ENCODE measurements at regions not wholly inside any gene's neighbourhood (a gene's known extent, or its start where the extent isn't known, plus 50 kb on each side); places are given as distances from the start of the nearest gene placed in this dataset.

GRCh38 chr3:86221601-86222000 is 769.3 kb downstream of the VGLL3 start:
- H3K27ac Mint-ChIP-seq = no peak overlapping the region
- peaks cover 0 to 2% of the 10 kb centered on the region in 2 donors for H3K36me3 Mint-ChIP-seq (ENCODE audit: insufficient read depth in 2 of 2)
- ATAC-seq (replicated peaks in 1 of 2) = no peak
- H3K4me1 Mint-ChIP-seq (ENCODE audit: low read depth) = no peaks in the 10 kb centered on the region
- DNase-seq = no peak
- H3K4me3 Mint-ChIP-seq = no peak overlapping the region
- no peaks in the 10 kb centered on the region for H3K27me3 Mint-ChIP-seq (ENCODE audit: low read depth)
- peaks cover 2 to 3% of the 10 kb centered on the region in 2 donors for H3K9me3 Mint-ChIP-seq

GRCh38 chr3:86208772-86209171 is 782.2 kb downstream of the VGLL3 start:
- no peaks in the 10 kb centered on the region for H3K27me3 Mint-ChIP-seq (ENCODE audit: low read depth)
- DNase-seq (no peak), ATAC-seq (replicated peaks in 1 of 2) (no peak)
- H3K27ac Mint-ChIP-seq = no peak overlapping the region
- no peaks in the 10 kb centered on the region for H3K36me3 Mint-ChIP-seq (ENCODE audit: insufficient read depth in 2 of 2)
- H3K4me1 Mint-ChIP-seq (ENCODE audit: low read depth) = no peaks in the 10 kb centered on the region
- H3K9me3 Mint-ChIP-seq = peaks cover 3 to 5% of the 10 kb centered on the region in 2 donors
- no peak overlapping the region for H3K4me3 Mint-ChIP-seq

DNA sequence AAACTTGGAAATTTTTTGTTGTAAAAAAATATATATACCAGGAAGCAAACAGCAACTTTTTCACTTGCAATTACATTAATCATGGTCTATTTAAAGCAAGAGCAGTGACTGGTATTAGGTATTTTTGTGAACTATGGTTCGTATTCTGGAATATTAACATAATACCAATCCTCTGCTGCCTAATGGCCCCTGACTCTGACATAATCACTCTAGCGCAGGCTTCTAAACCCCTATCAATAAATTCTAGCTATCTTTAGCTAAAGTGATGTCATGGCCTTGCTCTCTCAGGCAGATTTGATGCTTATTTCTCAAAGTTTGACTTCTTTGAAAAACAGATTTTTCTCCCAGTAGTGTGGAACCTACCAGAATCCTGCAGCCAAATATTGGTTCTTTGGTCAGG is 808.3 kb downstream of the VGLL3 start:
- DNase-seq (no peak), ATAC-seq (replicated peaks in 1 of 2) (no peak)
- Mint-ChIP-seq H3K9me3 (peaks cover 5 to 15% of the 10 kb centered on the region in 2 donors), H3K4me3 (no peak overlapping the region), H3K27ac (no peak overlapping the region), H3K36me3 (ENCODE audit: insufficient read depth in 2 of 2) (peaks cover 0 to 6% of the 10 kb centered on the region in 2 donors), H3K4me1 (ENCODE audit: low read depth) (no peaks in the 10 kb centered on the region), H3K27me3 (ENCODE audit: low read depth) (no peaks in the 10 kb centered on the region)

DNA sequence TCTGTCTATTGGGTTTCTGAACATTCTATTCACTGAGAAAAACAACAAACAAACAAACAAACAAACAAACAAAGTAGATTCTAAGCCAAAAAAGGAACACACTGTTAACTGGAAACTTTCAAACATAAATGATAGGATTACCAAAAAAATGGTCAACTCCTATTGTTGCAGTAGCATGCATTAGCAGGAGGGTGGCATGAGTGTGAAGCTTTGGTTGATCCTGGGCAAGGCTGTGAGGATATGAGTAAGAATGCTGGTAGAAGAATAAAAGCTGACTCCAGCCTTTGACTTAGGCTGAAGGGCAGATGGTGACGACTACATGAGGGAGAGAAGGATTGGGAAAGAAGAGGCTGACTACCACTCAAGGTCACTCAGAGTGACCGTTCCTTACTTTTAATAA is 810.3 kb downstream of the VGLL3 start:
- no peak for DNase-seq
- Mint-ChIP-seq H3K27ac (no peak overlapping the region), H3K9me3 (peaks cover 5 to 11% of the 10 kb centered on the region in 2 donors), H3K27me3 (ENCODE audit: low read depth) (no peaks in the 10 kb centered on the region), H3K36me3 (ENCODE audit: insufficient read depth in 2 of 2) (peaks cover 0 to 6% of the 10 kb centered on the region in 2 donors), H3K4me3 (no peak overlapping the region), H3K4me1 (ENCODE audit: low read depth) (no peaks in the 10 kb centered on the region)
- no peak for ATAC-seq (replicated peaks in 1 of 2)

GRCh38 chr3:86178095-86178494 is 812.9 kb downstream of the VGLL3 start:
- Mint-ChIP-seq H3K4me1 (ENCODE audit: low read depth) (no peaks in the 10 kb centered on the region), H3K9me3 (peaks cover 3% of the 10 kb centered on the region in 2 donors), H3K27ac (no peak overlapping the region), H3K4me3 (no peak overlapping the region), H3K27me3 (ENCODE audit: low read depth) (no peaks in the 10 kb centered on the region), H3K36me3 (ENCODE audit: insufficient read depth in 2 of 2) (no peaks in the 10 kb centered on the region)
- DNase-seq (no peak), ATAC-seq (replicated peaks in 1 of 2) (no peak)

GRCh38 chr3:86176445-86176784 is 814.5 kb downstream of the VGLL3 start:
- no peak for ATAC-seq (replicated peaks in 1 of 2)

DNA sequence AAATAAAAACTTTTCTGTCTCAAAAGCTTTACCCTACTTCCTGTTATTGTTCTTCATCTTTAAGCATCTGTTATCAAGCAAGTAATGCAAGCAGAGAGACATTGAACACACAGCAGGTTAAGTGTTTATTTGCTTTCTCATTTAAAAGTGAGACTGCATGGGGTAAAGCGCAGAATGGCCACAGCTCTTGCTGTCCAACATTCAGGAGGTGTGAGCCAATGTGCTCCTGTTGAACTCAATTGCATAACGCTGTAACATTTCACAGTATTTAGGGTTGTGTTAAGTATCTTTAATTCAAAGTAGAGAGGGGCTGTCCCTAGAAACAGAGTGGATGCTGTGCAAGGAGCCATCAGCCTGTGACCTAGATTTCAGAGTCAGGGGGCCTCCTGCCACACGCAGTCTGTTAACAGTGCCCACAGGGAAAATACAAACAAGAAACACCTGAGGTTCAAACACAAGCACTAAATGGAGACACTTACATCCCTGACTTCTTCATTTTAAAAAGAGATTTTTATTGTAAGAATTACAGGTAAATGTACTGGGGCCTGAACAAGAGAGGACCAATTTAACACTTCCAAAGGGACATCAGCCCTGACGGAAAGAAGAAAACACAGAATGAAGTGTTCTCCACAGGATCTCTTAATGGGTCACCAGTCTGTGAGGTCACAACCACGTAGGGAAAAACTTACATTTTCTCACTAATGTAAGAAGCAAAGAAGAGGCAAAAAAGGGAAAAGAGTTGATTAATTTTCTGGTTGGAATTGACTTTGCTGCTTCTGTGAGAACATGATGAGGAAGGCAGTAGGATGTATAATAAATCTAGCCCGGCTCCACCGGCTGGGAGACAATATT is 815.1 kb downstream of the VGLL3 start:
- DNase-seq (no peak), ATAC-seq (replicated peaks in 1 of 2) (no peak)
- Mint-ChIP-seq H3K4me1 (ENCODE audit: low read depth) (no peaks in the 10 kb centered on the region), H3K27ac (no peak overlapping the region), H3K36me3 (ENCODE audit: insufficient read depth in 2 of 2) (no peaks in the 10 kb centered on the region), H3K9me3 (peaks cover 3 to 6% of the 10 kb centered on the region in 2 donors), H3K27me3 (ENCODE audit: low read depth) (no peaks in the 10 kb centered on the region), H3K4me3 (no peak overlapping the region)

More at GRCh38 chr3:86176445-86176784, 814.5 kb downstream of the VGLL3 start:
- H3K27me3 Mint-ChIP-seq (ENCODE audit: low read depth) = no peaks in the 10 kb centered on the region
- no peak overlapping the region for H3K4me3 Mint-ChIP-seq
- H3K36me3 Mint-ChIP-seq (ENCODE audit: insufficient read depth in 2 of 2) = no peaks in the 10 kb centered on the region
- peaks cover 3 to 6% of the 10 kb centered on the region in 2 donors for H3K9me3 Mint-ChIP-seq
- H3K27ac Mint-ChIP-seq = no peak overlapping the region
- H3K4me1 Mint-ChIP-seq (ENCODE audit: low read depth) = no peaks in the 10 kb centered on the region
- DNase-seq = no peak

GRCh38 chr3:86175051-86175536 is 815.9 kb downstream of the VGLL3 start:
- H3K27me3 Mint-ChIP-seq (ENCODE audit: low read depth) = no peaks in the 10 kb centered on the region
- H3K4me1 Mint-ChIP-seq (ENCODE audit: low read depth) = no peaks in the 10 kb centered on the region
- ATAC-seq (replicated peaks in 1 of 2) (no peak), DNase-seq (no peak)
- H3K27ac Mint-ChIP-seq = no peak overlapping the region
- no peaks in the 10 kb centered on the region for H3K36me3 Mint-ChIP-seq (ENCODE audit: insufficient read depth in 2 of 2)
- H3K9me3 Mint-ChIP-seq = peaks cover 3 to 6% of the 10 kb centered on the region in 2 donors
- no peak overlapping the region for H3K4me3 Mint-ChIP-seq

GRCh38 chr3:86173401-86173800 is 817.5 kb downstream of the VGLL3 start:
- no peak overlapping the region for H3K27ac Mint-ChIP-seq
- ATAC-seq (replicated peaks in 1 of 2) = no peak
- H3K4me1 Mint-ChIP-seq (ENCODE audit: low read depth) = no peaks in the 10 kb centered on the region
- DNase-seq = no peak
- H3K36me3 Mint-ChIP-seq (ENCODE audit: insufficient read depth in 2 of 2) = no peaks in the 10 kb centered on the region
- H3K9me3 Mint-ChIP-seq = peaks cover 3 to 6% of the 10 kb centered on the region in 2 donors
- H3K4me3 Mint-ChIP-seq = no peak overlapping the region
- H3K27me3 Mint-ChIP-seq (ENCODE audit: low read depth) = no peaks in the 10 kb centered on the region

DNA sequence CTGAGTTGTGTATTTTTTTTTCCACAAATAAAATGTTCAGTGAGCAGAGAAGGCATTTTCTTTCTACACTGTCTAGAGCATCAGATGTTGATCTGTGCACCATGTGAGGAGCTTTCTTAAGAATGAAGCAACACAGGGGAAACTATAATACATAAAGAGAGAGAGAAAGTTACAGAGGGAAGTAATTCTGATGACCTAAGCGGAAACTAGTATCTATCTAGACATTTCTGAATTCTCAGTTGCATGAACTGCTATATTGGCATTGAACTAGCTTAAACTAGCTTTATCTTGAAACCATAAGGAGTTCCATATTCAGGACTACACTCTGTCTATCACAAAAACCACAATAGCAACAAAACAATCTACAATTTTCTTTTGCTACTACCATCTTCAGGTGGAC is 822.4 kb downstream of the VGLL3 start:
- no peaks in the 10 kb centered on the region for H3K4me1 Mint-ChIP-seq (ENCODE audit: low read depth)
- H3K27me3 Mint-ChIP-seq (ENCODE audit: low read depth) = no peaks in the 10 kb centered on the region
- no peak overlapping the region for H3K4me3 Mint-ChIP-seq
- DNase-seq = no peak
- no peaks in the 10 kb centered on the region for H3K36me3 Mint-ChIP-seq (ENCODE audit: insufficient read depth in 2 of 2)
- H3K27ac Mint-ChIP-seq = no peak overlapping the region
- ATAC-seq (replicated peaks in 1 of 2) = no peak
- peaks cover 2 to 6% of the 10 kb centered on the region in 2 donors for H3K9me3 Mint-ChIP-seq

GRCh38 chr3:86162521-86162920 is 828.4 kb downstream of the VGLL3 start:
- no peaks in the 10 kb centered on the region for H3K36me3 Mint-ChIP-seq (ENCODE audit: insufficient read depth in 2 of 2)
- ATAC-seq (replicated peaks in 1 of 2) = no peak
- H3K9me3 Mint-ChIP-seq = peaks cover 3 to 5% of the 10 kb centered on the region in 2 donors
- H3K4me1 Mint-ChIP-seq (ENCODE audit: low read depth) = no peaks in the 10 kb centered on the region
- H3K4me3 Mint-ChIP-seq = no peak overlapping the region
- DNase-seq = no peak
- no peaks in the 10 kb centered on the region for H3K27me3 Mint-ChIP-seq (ENCODE audit: low read depth)
- H3K27ac Mint-ChIP-seq = no peak overlapping the region

- Mint-ChIP-seq H3K27ac (no peak overlapping the region), H3K9me3 (peaks cover 5 to 7% of the 10 kb centered on the region in 2 donors), H3K27me3 (ENCODE audit: low read depth) (no peaks in the 10 kb centered on the region), H3K4me1 (ENCODE audit: low read depth) (no peaks in the 10 kb centered on the region), H3K36me3 (ENCODE audit: insufficient read depth in 2 of 2) (peaks cover 0 to 1% of the 10 kb centered on the region in 2 donors), H3K4me3 (no peak overlapping the region)
- no peak for DNase-seq
- no peak for ATAC-seq (replicated peaks in 1 of 2)
Measured at GRCh38 chr3:86161493-86161892, 829.5 kb downstream of the VGLL3 start.

DNA sequence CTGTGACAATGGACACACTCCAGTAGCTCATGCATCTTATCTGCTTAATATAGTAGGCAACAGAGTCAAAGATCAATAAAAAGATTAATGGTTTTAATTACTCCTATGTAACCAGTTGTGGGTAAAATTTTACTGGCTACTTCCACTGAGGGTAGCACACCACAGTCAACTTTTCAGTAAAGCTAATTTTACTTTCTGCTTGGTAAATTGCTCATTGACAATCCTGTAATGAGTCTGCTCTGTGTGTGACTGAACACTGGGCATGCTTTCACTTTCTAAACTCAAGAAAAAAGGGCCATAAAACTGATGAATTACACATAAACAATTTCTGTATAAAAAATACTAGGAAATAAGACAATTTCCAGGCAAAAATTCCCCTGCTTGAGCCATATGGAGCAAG is 838.3 kb downstream of the VGLL3 start:
- Mint-ChIP-seq H3K27me3 (ENCODE audit: low read depth) (no peaks in the 10 kb centered on the region), H3K9me3 (peaks cover 9 to 10% of the 10 kb centered on the region in 2 donors), H3K27ac (no peak overlapping the region), H3K4me1 (ENCODE audit: low read depth) (no peaks in the 10 kb centered on the region), H3K36me3 (ENCODE audit: insufficient read depth in 2 of 2) (peaks cover 0 to 1% of the 10 kb centered on the region in 2 donors), H3K4me3 (no peak overlapping the region)
- ATAC-seq (replicated peaks in 1 of 2) = no peak
- DNase-seq = no peak

DNA sequence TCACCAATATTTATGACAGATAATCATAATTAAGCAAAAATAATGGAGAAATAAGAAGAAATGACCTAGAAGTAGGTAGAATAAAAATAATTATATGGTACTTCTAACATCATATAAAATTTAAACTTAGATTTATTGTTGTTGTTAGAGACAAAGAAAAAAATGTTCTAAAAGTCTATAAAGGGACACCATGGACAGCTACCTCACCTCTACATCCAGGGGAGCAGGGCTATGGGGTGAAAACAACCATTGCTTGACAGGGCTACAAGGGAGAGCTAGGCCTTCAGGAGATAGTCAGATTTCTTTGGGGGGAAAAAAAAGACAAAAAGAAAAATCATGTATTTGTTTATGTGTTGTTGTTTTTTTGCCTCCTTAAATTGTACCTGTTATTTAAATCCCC is 841.9 kb downstream of the VGLL3 start:
- DNase-seq = no peak
- H3K27ac Mint-ChIP-seq = no peak overlapping the region
- no peaks in the 10 kb centered on the region for H3K36me3 Mint-ChIP-seq (ENCODE audit: insufficient read depth in 2 of 2)
- no peak for ATAC-seq (replicated peaks in 1 of 2)
- no peak overlapping the region for H3K4me3 Mint-ChIP-seq
- H3K9me3 Mint-ChIP-seq = peaks cover 9 to 10% of the 10 kb centered on the region in 2 donors
- no peaks in the 10 kb centered on the region for H3K27me3 Mint-ChIP-seq (ENCODE audit: low read depth)
- H3K4me1 Mint-ChIP-seq (ENCODE audit: low read depth) = no peaks in the 10 kb centered on the region
